NT2/D1 (cell line): ENCODE measurements at regions not wholly inside any gene's neighbourhood (a gene's known extent, or its start where the extent isn't known, plus 50 kb on each side); places are given as distances from the start of the nearest gene placed in this dataset.

ENCODE experiments used
- DNase-seq: peaks from one replicate; pipeline ENCODE4 v3.0.0-alpha.2; 2011; ENCODE audit warnings: low read depth, low spot score
- H3K27me3 ChIP-seq: 2 replicates; pipeline ENCODE4 v1.6.0; 2011; ENCODE audit warnings: mild to moderate bottlenecking; ENCODE audit not compliant: insufficient read length, insufficient read depth
- H3K36me3 ChIP-seq: 2 replicates; pipeline ENCODE4 v1.6.1; 2011; ENCODE audit warnings: mild to moderate bottlenecking, low read length, mixed read lengths; ENCODE audit not compliant: insufficient read depth, insufficient read length
- H3K4me1 ChIP-seq: 2 replicates; pipeline ENCODE4 v1.5.1; 2011; ENCODE audit not compliant: insufficient read depth, insufficient read length
- H3K4me3 ChIP-seq: 2 replicates; pipeline ENCODE4 v1.5.1; 2011; ENCODE audit warnings: low read depth; ENCODE audit not compliant: insufficient read length
- H3K9ac ChIP-seq: 2 replicates; pipeline ENCODE4 v1.6.0; 2011; ENCODE audit warnings: low read depth; ENCODE audit not compliant: insufficient read length
- H3K9me3 ChIP-seq: 2 replicates; pipeline ENCODE4 v1.5.1; 2011; ENCODE audit warnings: mild to moderate bottlenecking, low read length; ENCODE audit not compliant: insufficient read depth
- SUZ12 ChIP-seq: IDR thresholded peaks from 2 replicates; pipeline ENCODE4 v1.6.1; 2011; ENCODE audit not compliant: insufficient read length, insufficient read depth; ENCODE audit errors: extremely low read depth
- YY1 ChIP-seq: IDR thresholded peaks from 2 replicates; pipeline ENCODE4 v1.6.1; 2011; ENCODE audit not compliant: insufficient read length, insufficient read depth
- ZNF274 ChIP-seq: IDR thresholded peaks from 2 replicates; pipeline ENCODE4 v1.6.1; 2011; ENCODE audit warnings: mild to moderate bottlenecking, low read depth, low read length

DNA sequence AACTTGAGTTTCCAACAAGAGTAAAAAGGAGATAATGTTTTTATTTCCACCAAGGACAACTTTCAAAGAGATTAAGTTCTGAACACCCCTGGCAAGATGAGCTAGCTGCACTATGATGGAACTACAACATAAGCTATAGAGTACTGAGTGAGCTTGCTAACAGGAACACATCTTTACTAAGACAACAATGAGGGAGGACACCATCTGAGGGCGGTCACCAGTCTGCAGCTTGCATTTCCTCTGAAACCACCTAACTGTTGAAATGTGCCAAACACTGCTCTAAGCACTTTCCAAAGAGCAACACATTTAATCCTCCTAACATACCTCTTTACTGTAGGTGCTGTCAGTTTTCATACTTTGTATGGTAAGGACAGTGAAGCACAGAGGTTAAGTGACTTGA lies 68.4 kb downstream of the TCF20 start:
- TF ChIP-seq SUZ12 (no peak), ZNF274 (no peak), YY1 (no peak)
- peaks cover 17% of the 10 kb centered on the region for H3K36me3 ChIP-seq

DNA sequence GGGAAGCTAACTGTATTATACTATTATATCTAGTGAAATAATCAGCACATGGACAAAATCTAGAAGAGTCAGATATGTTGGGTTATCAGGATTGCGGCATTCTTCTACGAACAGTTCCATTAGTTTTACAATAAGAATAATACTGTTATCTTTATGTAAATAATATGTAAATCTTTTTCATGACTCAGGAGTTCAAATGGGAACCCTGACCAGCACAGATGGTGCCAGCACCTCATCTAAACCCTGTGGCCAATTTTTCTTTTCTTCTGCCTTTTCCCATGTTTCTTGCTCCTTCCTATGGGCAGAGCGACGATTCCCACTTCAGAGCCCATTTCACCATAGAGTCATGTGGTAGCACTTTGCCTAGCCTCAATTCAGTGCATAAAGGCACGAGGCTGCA lies 68.4 kb upstream of the CYP2D6 start:
- no peaks in the 10 kb centered on the region for H3K27me3 ChIP-seq
- H3K4me3 ChIP-seq, result no peak overlapping the region
- no peak for TF ChIP-seq YY1
- DNase-seq, result no peak
- H3K9me3 ChIP-seq, result peaks cover 5% of the 10 kb centered on the region; the same call in 1 of the 2 replicates
- H3K36me3 ChIP-seq, result peaks cover 16% of the 10 kb centered on the region
- H3K4me1 ChIP-seq, result no peaks in the 10 kb centered on the region
- H3K9ac ChIP-seq, result no peak overlapping the region

More for the DNA sequence above, 68.4 kb downstream of the TCF20 start:
- Histone ChIP-seq H3K4me1 (no peaks in the 10 kb centered on the region), H3K4me3 (no peak overlapping the region), H3K9ac (no peak overlapping the region), H3K9me3 (peaks cover 5% of the 10 kb centered on the region; the same call in 1 of the 2 replicates), H3K27me3 (no peaks in the 10 kb centered on the region)
- no peak for DNase-seq

- H3K9ac ChIP-seq, result no peak overlapping the region
- H3K36me3 ChIP-seq, result peaks cover 16% of the 10 kb centered on the region
- no peak for DNase-seq
- H3K27me3 ChIP-seq, result no peaks in the 10 kb centered on the region
- H3K4me3 ChIP-seq, result no peak overlapping the region
- peaks cover 5% of the 10 kb centered on the region; the same call in 1 of the 2 replicates for H3K9me3 ChIP-seq
- TF ChIP-seq ZNF274, result no peak
- no peak for TF ChIP-seq SUZ12
- no peak for TF ChIP-seq YY1
- no peaks in the 10 kb centered on the region for H3K4me1 ChIP-seq
These were observed 67.6 kb upstream of the CYP2D6 start for GRCh38 chr22:42198226-42198625.

- no peaks in the 10 kb centered on the region for H3K27me3 ChIP-seq
- DNase-seq, result no peak
- H3K4me3 ChIP-seq, result no peak overlapping the region
- no peak overlapping the region for H3K9ac ChIP-seq
- H3K4me1 ChIP-seq, result no peaks in the 10 kb centered on the region
- TF ChIP-seq SUZ12, result no peak
- no peak for TF ChIP-seq ZNF274
- TF ChIP-seq YY1, result no peak
- no peaks in the 10 kb centered on the region for H3K9me3 ChIP-seq
- H3K36me3 ChIP-seq, result peaks cover 13% of the 10 kb centered on the region
These were observed 65.8 kb upstream of the CYP2D6 start for GRCh38 chr22:42196454-42196853.

GRCh38 chr22:42194953-42195352 lies 64.3 kb upstream of the CYP2D6 start:
- H3K4me3 ChIP-seq, result no peak overlapping the region
- no peaks in the 10 kb centered on the region for H3K9me3 ChIP-seq
- no peak for DNase-seq
- no peak overlapping the region for H3K9ac ChIP-seq
- H3K36me3 ChIP-seq, result peaks cover 6% of the 10 kb centered on the region
- no peak for TF ChIP-seq ZNF274
- TF ChIP-seq YY1, result no peak
- no peak for TF ChIP-seq SUZ12
- peaks cover 2% of the 10 kb centered on the region for H3K4me1 ChIP-seq
- H3K27me3 ChIP-seq, result no peaks in the 10 kb centered on the region

DNA sequence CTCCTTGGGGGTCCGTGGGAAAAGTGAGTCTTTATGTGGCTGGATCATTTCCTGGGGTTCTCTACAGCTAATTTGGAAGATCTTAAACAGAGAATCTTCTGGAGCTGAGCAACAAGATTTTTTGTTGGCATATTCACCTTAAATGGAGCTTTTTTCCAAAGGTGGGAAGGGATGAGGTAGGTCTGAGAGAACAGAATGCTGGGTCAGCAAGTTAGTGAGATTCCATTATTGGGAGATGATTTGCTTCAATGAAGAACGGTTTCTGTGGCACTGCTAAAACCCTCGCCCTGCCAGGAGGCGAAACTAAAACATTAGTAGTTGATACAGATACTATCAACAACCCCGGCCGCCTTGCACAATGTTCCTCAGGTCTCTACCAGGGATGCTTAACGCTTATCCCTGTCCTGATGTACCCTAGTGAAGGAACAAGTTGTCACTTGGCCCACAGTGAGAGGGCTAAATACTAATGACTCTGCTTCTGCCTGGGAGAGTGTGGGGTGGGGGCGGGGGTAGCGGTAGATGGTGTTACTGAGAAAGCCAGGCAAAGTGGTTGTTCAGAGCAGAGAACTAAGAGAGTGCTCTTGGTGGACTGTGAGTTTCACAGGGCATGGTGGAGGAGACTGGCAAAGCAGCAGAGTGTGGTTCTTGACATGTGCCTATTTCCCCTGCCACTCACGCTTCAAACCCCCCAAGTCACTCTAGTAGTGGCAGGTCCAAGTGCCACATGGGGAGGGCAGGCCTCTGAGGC lies 63.7 kb upstream of the CYP2D6 start:
- no peak for DNase-seq
- Histone ChIP-seq H3K9ac (no peak overlapping the region), H3K4me3 (no peak overlapping the region), H3K4me1 (peaks cover 2% of the 10 kb centered on the region), H3K9me3 (no peaks in the 10 kb centered on the region), H3K36me3 (peaks cover 6% of the 10 kb centered on the region), H3K27me3 (no peaks in the 10 kb centered on the region)
- TF ChIP-seq YY1 (no peak), ZNF274 (no peak), SUZ12 (no peak)

GRCh38 chr22:42192547-42192946 lies 61.9 kb upstream of the CYP2D6 start:
- Histone ChIP-seq H3K9me3 (no peaks in the 10 kb centered on the region), H3K9ac (no peak overlapping the region), H3K4me1 (peaks cover 6% of the 10 kb centered on the region), H3K4me3 (no peak overlapping the region), H3K27me3 (no peaks in the 10 kb centered on the region), H3K36me3 (peaks cover 6% of the 10 kb centered on the region)
- TF ChIP-seq SUZ12 (no peak), ZNF274 (no peak), YY1 (no peak)
- no peak for DNase-seq

DNA sequence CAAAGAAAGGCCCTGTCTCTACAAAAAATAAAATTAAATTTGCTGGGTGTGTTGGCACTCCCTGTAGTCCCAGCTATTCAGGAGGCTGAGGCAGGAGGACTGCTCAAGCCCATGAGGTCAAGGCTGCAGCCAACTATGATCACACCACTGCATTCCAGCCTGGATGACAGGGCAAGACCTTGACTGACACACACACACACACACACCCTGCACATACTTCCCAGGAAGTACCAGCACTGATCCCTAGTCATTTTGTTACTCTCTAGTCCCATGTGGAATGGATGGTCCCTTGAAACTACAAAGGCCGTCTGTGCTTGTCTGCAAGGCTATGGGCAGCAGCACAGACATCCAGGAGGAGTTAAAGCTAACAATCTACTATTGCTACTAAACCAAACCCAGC lies 59.7 kb upstream of the CYP2D6 start:
- TF ChIP-seq ZNF274, result no peak
- TF ChIP-seq YY1, result no peak
- no peak for TF ChIP-seq SUZ12
- no peak for DNase-seq
- H3K36me3 ChIP-seq, result peaks cover 6% of the 10 kb centered on the region
- H3K4me1 ChIP-seq, result peaks cover 6% of the 10 kb centered on the region
- no peaks in the 10 kb centered on the region for H3K27me3 ChIP-seq
- no peaks in the 10 kb centered on the region for H3K9me3 ChIP-seq
- H3K9ac ChIP-seq, result no peak overlapping the region
- H3K4me3 ChIP-seq, result no peak overlapping the region
